HepG2 (cell line): ENCODE measurements at regions not wholly inside any gene's neighbourhood (a gene's known extent, or its start where the extent isn't known, plus 50 kb on each side); places are given as distances from the start of the nearest gene placed in this dataset.

Source experiments
- ATAC-seq: fragments of 200-7000 bp; cut with Tn5 transposase; 3 replicates; pipeline ENCODE4 v1.9.1; 2020; ENCODE audit warnings: mild to moderate bottlenecking, moderate library complexity
- BruUV-seq: library from RNA; stranded (reverse); fragments of 400-500 nt; replicated peaks from 2 replicates; lab custom pipeline; 2021; lab: Mats Ljungman, UMichigan
- CTCF ChIA-PET: fragments of 300-600 bp; formaldehyde crosslinking; extraction: SDS; loops from one replicate; lab custom pipeline; 2021; ENCODE audit warnings: low total read pairs, inconsistent platforms, low intra/inter-chr PET ratio; lab: Yijun Ruan, JAX
- POLR2A ChIA-PET: fragments of 350-600 bp; sonication (Branson Sonifier 250); formaldehyde crosslinking; loops from one replicate; lab custom pipeline; 2020; ENCODE audit warnings: antibody characterized with exemption, inconsistent platforms; lab: Yijun Ruan, JAX
- DNase-seq: peaks from one replicate; pipeline ENCODE4 v3.0.0-alpha.2; 2015; ENCODE audit warnings: low spot score
- FAIRE-seq: peaks from 3 replicates; lab custom pipeline; 2011; peaks lifted over from hg19 to GRCh38; lab: Jason Lieb, UNC
- H2AFZ ChIP-seq: one replicate; pipeline ENCODE4 v1.6.1; 2011; ENCODE audit warnings: low read length, inconsistent platforms
- H3K27ac ChIP-seq: fragments of 300-600 bp; 3 replicates; pipeline ENCODE4 v1.8.0; 2011; ENCODE audit warnings: mixed run types, mild to moderate bottlenecking, mixed read lengths, low read length, inconsistent platforms; ENCODE audit not compliant: insufficient read depth; ENCODE audit errors: extremely low read length
- H3K27me3 ChIP-seq, 2 experiments: fragments of 200-600 bp in 1 of 2; 2 replicates in 1 of 2; 3 replicates in 1 of 2; pipeline versions ENCODE4 v1.6.0 to v1.8.0; 2011; ENCODE audit warnings: low read length in 2 of 2, mild to moderate bottlenecking in 2 of 2, moderate library complexity in 2 of 2, inconsistent platforms in 1 of 2; ENCODE audit not compliant: insufficient read depth in 2 of 2, control insufficient read depth in 1 of 2
- H3K36me3 ChIP-seq, 2 experiments: fragments of 200-600 bp in 1 of 2; replicated peaks in 1 of 2; 2 replicates in 1 of 2; 3 replicates in 1 of 2; pipeline versions ENCODE4 v1.5.1 to v1.8.0; 2011; ENCODE audit warnings: low read length in 2 of 2, inconsistent platforms in 1 of 2; ENCODE audit not compliant: insufficient read depth in 2 of 2, control insufficient read depth in 1 of 2
- H3K4me1 ChIP-seq: 2 replicates; pipeline ENCODE4 v1.5.1; 2012; ENCODE audit warnings: low read length, inconsistent platforms; ENCODE audit not compliant: insufficient read depth
- H3K4me2 ChIP-seq: 2 replicates; pipeline ENCODE4 v1.6.0; 2011; ENCODE audit warnings: low read depth, low read length, inconsistent platforms
- H3K4me3 ChIP-seq, 3 experiments: fragments of 200-600 bp in 1 of 3; sonication (generic), shearing (Covaris generic) in 1 of 3; replicated peaks in 1 of 3; 2 replicates each; pipeline ENCODE4 v1.5.1; 2011 to 2016; ENCODE audit warnings: low read length in 3 of 3, inconsistent platforms in 2 of 3, low read depth in 2 of 3, mild to moderate bottlenecking in 2 of 3, control low read depth in 1 of 3, mixed read lengths in 1 of 3; ENCODE audit not compliant: insufficient read depth in 1 of 3
- H3K79me2 ChIP-seq: one replicate; pipeline ENCODE4 v1.6.1; 2011; ENCODE audit warnings: low read length, inconsistent platforms; ENCODE audit not compliant: insufficient read depth
- H3K9ac ChIP-seq: 2 replicates; pipeline ENCODE4 v1.6.0; 2011; ENCODE audit warnings: mild to moderate bottlenecking, low read depth, low read length, inconsistent platforms; ENCODE audit not compliant: insufficient read depth
- H3K9me3 ChIP-seq: 2 replicates; pipeline ENCODE4 v1.5.1; 2012; ENCODE audit warnings: mild to moderate bottlenecking, low read length
- H4K20me1 ChIP-seq: 2 replicates; pipeline ENCODE4 v1.6.0; 2011; ENCODE audit warnings: inconsistent platforms, mild to moderate bottlenecking, low read length, moderate library complexity; ENCODE audit not compliant: insufficient read depth
- AKAP8 ChIP-seq: sonication (generic); formaldehyde crosslinking; IDR thresholded peaks from 2 replicates; pipeline ENCODE4 v1.5.1; 2020; ENCODE audit warnings: mild to moderate bottlenecking, missing genetic modification reagents
- CCDC6 ChIP-seq: sonication (generic); formaldehyde crosslinking; IDR thresholded peaks from 2 replicates; pipeline ENCODE4 v1.8.1; 2022; ENCODE audit warnings: mild to moderate bottlenecking, missing genetic modification reagents, moderate library complexity
- EEA1 ChIP-seq: sonication (generic); formaldehyde crosslinking; IDR thresholded peaks from 2 replicates; pipeline ENCODE4 v1.5.1; 2020; ENCODE audit warnings: mild to moderate bottlenecking, missing genetic modification reagents, borderline replicate concordance
- FOXP1 ChIP-seq, 2 experiments: fragments of 450-650 bp in 1 of 2; IDR thresholded peaks; 2 replicates each; pipeline ENCODE4 v1.6.1; 2017 to 2018; ENCODE audit warnings: antibody characterized with exemption in 1 of 2
- HNF4A ChIP-seq: sonication (generic); formaldehyde crosslinking; IDR thresholded peaks from 2 replicates; pipeline ENCODE4 v1.4.0; 2020; ENCODE audit warnings: missing genetic modification reagents
- RFX1 ChIP-seq: fragments of 450-650 bp; IDR thresholded peaks from 2 replicates; pipeline ENCODE4 v1.6.1; 2017
- TP53 ChIP-seq: sonication (generic); formaldehyde crosslinking; conservative IDR thresholded peaks from 2 replicates; pipeline ENCODE4 v1.4.0; 2020; ENCODE audit warnings: missing genetic modification reagents
- ZNF34 ChIP-seq: sonication (generic); formaldehyde crosslinking; IDR thresholded peaks from 2 replicates; pipeline ENCODE4 v1.4.0; 2020; ENCODE audit warnings: mild to moderate bottlenecking, missing genetic modification reagents, borderline replicate concordance
- ZNF776 ChIP-seq: sonication (generic); formaldehyde crosslinking; IDR thresholded peaks from 2 replicates; pipeline ENCODE4 v1.4.0; 2020; ENCODE audit warnings: mild to moderate bottlenecking, missing genetic modification reagents
- WGBS: methylation state at CpG from one replicate; pipeline ENCODE4 v1.1.6; 2017; ENCODE audit warnings: low lambda C conversion rate; 5-methylcytosine and 5-hydroxymethylcytosine counted together
- in situ Hi-C: cut with HindIII; loops from 2 replicates; pipeline ENCODE4 v1.10.0; 2017; ENCODE audit warnings: low pct_unique_long_range_greater_than_20kb; ENCODE audit not compliant: extremely low pct_ligation_motif_present
- intact Hi-C: fragments of 100-400 bp; cut with micrococcal nuclease; formaldehyde crosslinking; loops from one replicate; pipeline ENCODE4 v1.10.0; 2022; ENCODE audit not compliant: unreplicated experiment
- TF ChIP-seq, protein P1 (sequence below): sonication (generic); formaldehyde crosslinking; IDR thresholded peaks from 2 replicates; pipeline ENCODE4 v1.4.0; 2020; ENCODE audit warnings: low read depth, mild to moderate bottlenecking, missing genetic modification reagents
- TF ChIP-seq, protein P2 (sequence below): IDR thresholded peaks from 2 replicates; pipeline ENCODE4 v1.6.1; 2016; ENCODE audit warnings: missing genetic modification reagents, missing compliant biosample characterization

- Histone ChIP-seq H3K9ac (no peak overlapping the region), H3K4me2 (no peak overlapping the region), H3K4me1 (no peaks in the 10 kb centered on the region), H3K9me3 (peaks cover 92% of the 10 kb centered on the region), H4K20me1 (no peaks in the 10 kb centered on the region), H2AFZ (no peak overlapping the region), H3K4me3 (no peak overlapping the region), H3K27ac (no peak overlapping the region), H3K36me3 (no peaks in the 10 kb centered on the region), H3K27me3 (no peaks in the 10 kb centered on the region; a peak in 1 of 5 replicates), H3K79me2 (no peaks in the 10 kb centered on the region)
- FAIRE-seq (no peak), DNase-seq (no peak), ATAC-seq (no peak)
- ChIA-PET POLR2A (no interaction called here), CTCF (no interaction called here)
- TF ChIP-seq ZNF34 (CRISPR knock-in tag) = no peak
- TF ChIP-seq RFX1 = no peak
- no peak for TF ChIP-seq TP53
- no peak for TF ChIP-seq CCDC6 (CRISPR knock-in tag)
- no peak for TF ChIP-seq HNF4A (CRISPR knock-in tag)
- TF ChIP-seq, protein P1, sequence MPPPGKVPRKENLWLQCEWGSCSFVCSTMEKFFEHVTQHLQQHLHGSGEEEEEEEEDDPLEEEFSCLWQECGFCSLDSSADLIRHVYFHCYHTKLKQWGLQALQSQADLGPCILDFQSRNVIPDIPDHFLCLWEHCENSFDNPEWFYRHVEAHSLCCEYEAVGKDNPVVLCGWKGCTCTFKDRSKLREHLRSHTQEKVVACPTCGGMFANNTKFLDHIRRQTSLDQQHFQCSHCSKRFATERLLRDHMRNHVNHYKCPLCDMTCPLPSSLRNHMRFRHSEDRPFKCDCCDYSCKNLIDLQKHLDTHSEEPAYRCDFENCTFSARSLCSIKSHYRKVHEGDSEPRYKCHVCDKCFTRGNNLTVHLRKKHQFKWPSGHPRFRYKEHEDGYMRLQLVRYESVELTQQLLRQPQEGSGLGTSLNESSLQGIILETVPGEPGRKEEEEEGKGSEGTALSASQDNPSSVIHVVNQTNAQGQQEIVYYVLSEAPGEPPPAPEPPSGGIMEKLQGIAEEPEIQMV (CRISPR knock-in tag) = no peak
- no peak for TF ChIP-seq ZNF776 (CRISPR knock-in tag)
- TF ChIP-seq FOXP1 (IDR thresholded peaks at IDR 0.05) = no peak
- TF ChIP-seq FOXP1 (CRISPR knock-in tag; IDR thresholded peaks at IDR 0.05) = no peak
- TF ChIP-seq AKAP8 (CRISPR knock-in tag) = no peak
- TF ChIP-seq EEA1 (CRISPR knock-in tag) = no peak
- TF ChIP-seq, protein P2, sequence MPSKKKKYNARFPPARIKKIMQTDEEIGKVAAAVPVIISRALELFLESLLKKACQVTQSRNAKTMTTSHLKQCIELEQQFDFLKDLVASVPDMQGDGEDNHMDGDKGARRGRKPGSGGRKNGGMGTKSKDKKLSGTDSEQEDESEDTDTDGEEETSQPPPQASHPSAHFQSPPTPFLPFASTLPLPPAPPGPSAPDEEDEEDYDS (CRISPR knock-in tag) = no peak
- 6% methylated on average over 2 of the region's 2 CpGs for WGBS
- BruUV-seq = no TSS peak
- in situ Hi-C loops (no loop called here), intact Hi-C loops (no loop called here)
Observed at GRCh38 chr4:14568351-14568750, 433.9 kb upstream of the CPEB2 start.
